ENCODE measurements at regions not wholly inside any gene's neighbourhood (a gene's known extent, or its start where the extent isn't known, plus 50 kb on each side); places are given as distances from the start of the nearest gene placed in this dataset.

- TF ChIP-seq RAD51 (IDR thresholded peaks at IDR 0.05) (no peak), CTCF (IDR thresholded peaks at IDR 0.05 in 2 of 3, conservative IDR thresholded peaks at IDR 0.05 in 1 of 3; ENCODE audit: control insufficient read depth in 2 of 3, extremely low read depth in 1 of 3, insufficient read depth in 1 of 3, low read depth in 3 of 3, low read length in 3 of 3) (no peak), CHD2 (IDR thresholded peaks at IDR 0.05; ENCODE audit: borderline replicate concordance, low read depth, low read length) (no peak), ATF2 (IDR thresholded peaks at IDR 0.05; ENCODE audit: low read length) (no peak), JUND (IDR thresholded peaks at IDR 0.05; ENCODE audit: low read depth, low read length) (no peak), RFX5 (IDR thresholded peaks at IDR 0.05; ENCODE audit: low read depth, low read length) (no peak), ETV6 (conservative IDR thresholded peaks at IDR 0.05 in 1 of 2, IDR thresholded peaks at IDR 0.05 in 1 of 2; ENCODE audit: borderline replicate concordance in 1 of 2, low read depth in 1 of 2) (no peak), ZSCAN29 (IDR thresholded peaks at IDR 0.05) (no peak), USF2 (IDR thresholded peaks at IDR 0.05; ENCODE audit: borderline replicate concordance, low read depth, low read length) (no peak), ESRRA (IDR thresholded peaks at IDR 0.05; ENCODE audit: low read length) (no peak), EZH2 (IDR thresholded peaks at IDR 0.05; ENCODE audit: borderline replicate concordance, control insufficient read depth, low read depth, low read length) (no peak)
Observed at GRCh38 chr19:30254158-30254557, 118.0 kb upstream of the ZNF536 start.
